Sigmoid colon (tissue), 4 donors: ENCODE measurements at regions not wholly inside any gene's neighbourhood (a gene's known extent, or its start where the extent isn't known, plus 50 kb on each side); places are given as distances from the start of the nearest gene placed in this dataset.

Source experiments
- CTCF ChIP-seq, 4 experiments: fragments of 450-650 bp in 3 of 4; fragments of 200-600 bp in 1 of 4; IDR thresholded peaks; one replicate each; pipeline ENCODE4 v1.5.1; 2016 to 2019; ENCODE audit warnings: antibody characterized with exemption in 4 of 4, mild to moderate bottlenecking in 3 of 4, moderate library complexity in 2 of 4
- EP300 ChIP-seq, 4 donors: sonication (generic); formaldehyde crosslinking; IDR thresholded peaks; one replicate each; pipeline ENCODE4 v1.6.1; 2017; ENCODE audit warnings: antibody characterized with exemption in 4 of 4
- POLR2A ChIP-seq, 2 donors: fragments of 450-650 bp; IDR thresholded peaks; one replicate each; pipeline ENCODE4 v1.6.1; 2016; ENCODE audit warnings: antibody characterized with exemption in 2 of 2, mild to moderate bottlenecking in 2 of 2, moderate library complexity in 2 of 2

GRCh38 chr18:46379323-46379950 is 275.3 kb downstream of the HAUS1 start:
- TF ChIP-seq CTCF (IDR thresholded peaks at IDR 0.05), result no peak
- no peak for TF ChIP-seq EP300 (IDR thresholded peaks at IDR 0.05)
- no peak for TF ChIP-seq POLR2A (IDR thresholded peaks at IDR 0.05)
